NCI-H1694 treated with DMSO at 0.1 percent for 48 hours (cell line): ENCODE measurements at regions not wholly inside any gene's neighbourhood (a gene's known extent, or its start where the extent isn't known, plus 50 kb on each side); places are given as distances from the start of the nearest gene placed in this dataset.
"Not testable (repeated sequence)": the region's sequence is repeated elsewhere in the genome, so short reads cannot be mapped to it uniquely, and the experiment has no call there.

Experiments used
- DNase-seq: peaks from one replicate; lab custom pipeline; 2025; lab: John Stamatoyannopoulos, UW

- no peak for DNase-seq
Observed at GRCh38 chr12:42916143-42916542, 326.6 kb upstream of the PRICKLE1 start.

GRCh38 chr12:42915426-42915825 lies 325.9 kb upstream of the PRICKLE1 start:
- no peak for DNase-seq

- no peak for DNase-seq
Observed at GRCh38 chr12:42912367-42912766, 322.8 kb upstream of the PRICKLE1 start.

GRCh38 chr12:42910656-42911055 lies 321.1 kb upstream of the PRICKLE1 start:
- no peak for DNase-seq

- no peak for DNase-seq
Observed at GRCh38 chr12:42908712-42909111, 319.2 kb upstream of the PRICKLE1 start.

- not testable (repeated sequence) for DNase-seq
Observed at GRCh38 chr12:42906801-42907200, 317.3 kb upstream of the PRICKLE1 start.

GRCh38 chr12:42905419-42905705 lies 315.8 kb upstream of the PRICKLE1 start:
- no peak for DNase-seq

- DNase-seq: no peak
Observed at GRCh38 chr12:42904683-42905418, 315.3 kb upstream of the PRICKLE1 start.

- DNase-seq: no peak
Observed at GRCh38 chr12:42903736-42904135, 314.2 kb upstream of the PRICKLE1 start.

- DNase-seq: no peak
Observed at GRCh38 chr12:42902001-42902400, 312.5 kb upstream of the PRICKLE1 start.

- DNase-seq: no peak
Observed at GRCh38 chr12:42893803-42894202, 304.3 kb upstream of the PRICKLE1 start.

- no peak for DNase-seq
Observed at GRCh38 chr12:42892702-42893551, 303.4 kb upstream of the PRICKLE1 start.

GRCh38 chr12:42887657-42888056 lies 298.1 kb upstream of the PRICKLE1 start:
- no peak for DNase-seq

GRCh38 chr12:42886160-42886559 lies 296.6 kb upstream of the PRICKLE1 start:
- no peak for DNase-seq

- no peak for DNase-seq
Observed at GRCh38 chr12:42885677-42886076, 296.1 kb upstream of the PRICKLE1 start.

GRCh38 chr12:42884116-42884515 lies 294.6 kb upstream of the PRICKLE1 start:
- no peak for DNase-seq

GRCh38 chr12:42873401-42873800 lies 283.9 kb upstream of the PRICKLE1 start:
- DNase-seq: no peak

- no peak for DNase-seq
Observed at GRCh38 chr12:42871816-42872215, 282.3 kb upstream of the PRICKLE1 start.

- no peak for DNase-seq
Observed at GRCh38 chr12:42868291-42868690, 278.7 kb upstream of the PRICKLE1 start.

GRCh38 chr12:42865282-42865681 lies 275.7 kb upstream of the PRICKLE1 start:
- DNase-seq: no peak

GRCh38 chr12:42862055-42862454 lies 272.5 kb upstream of the PRICKLE1 start:
- DNase-seq: no peak

- not testable (repeated sequence) for DNase-seq
Observed at GRCh38 chr12:42860331-42860730, 270.8 kb upstream of the PRICKLE1 start.

GRCh38 chr12:42859612-42860011 lies 270.1 kb upstream of the PRICKLE1 start:
- DNase-seq: no peak

GRCh38 chr12:42857106-42857505 lies 267.6 kb upstream of the PRICKLE1 start:
- DNase-seq: no peak
